ENCODE measurements at regions not wholly inside any gene's neighbourhood (a gene's known extent, or its start where the extent isn't known, plus 50 kb on each side); places are given as distances from the start of the nearest gene placed in this dataset.

DNA sequence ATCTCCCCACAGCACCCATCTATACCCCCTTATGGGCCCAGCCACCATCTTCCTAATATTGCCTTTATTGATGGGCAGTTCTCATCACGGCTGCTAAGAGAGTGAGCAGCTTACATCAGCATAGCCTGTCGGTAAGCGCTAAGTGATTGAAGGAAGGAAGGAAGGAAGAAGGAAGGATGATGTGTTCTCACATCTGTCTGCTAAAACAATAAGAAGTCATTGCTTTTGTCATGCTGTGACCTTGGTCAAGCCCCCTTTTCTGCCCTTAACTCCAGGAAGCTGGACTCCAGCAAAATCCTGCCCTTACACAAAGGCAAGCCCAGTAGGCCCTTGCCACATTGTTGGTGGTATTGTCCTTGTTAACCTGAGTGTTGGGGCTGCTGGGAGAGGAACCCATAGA, 165.0 kb downstream of the ETS2 start:
- Mint-ChIP-seq H3K27ac (ENCODE audit: unreplicated experiment) (no peak overlapping the region), H3K4me3 (ENCODE audit: unreplicated experiment) (no peak overlapping the region), H3K27me3 (ENCODE audit: unreplicated experiment) (no peaks in the 10 kb centered on the region), H3K4me1 (ENCODE audit: unreplicated experiment) (peaks cover 7% of the 10 kb centered on the region), H3K9me3 (ENCODE audit: unreplicated experiment) (no peaks in the 10 kb centered on the region), H3K36me3 (ENCODE audit: unreplicated experiment) (no peaks in the 10 kb centered on the region)
- TF ChIP-seq, protein P1, sequence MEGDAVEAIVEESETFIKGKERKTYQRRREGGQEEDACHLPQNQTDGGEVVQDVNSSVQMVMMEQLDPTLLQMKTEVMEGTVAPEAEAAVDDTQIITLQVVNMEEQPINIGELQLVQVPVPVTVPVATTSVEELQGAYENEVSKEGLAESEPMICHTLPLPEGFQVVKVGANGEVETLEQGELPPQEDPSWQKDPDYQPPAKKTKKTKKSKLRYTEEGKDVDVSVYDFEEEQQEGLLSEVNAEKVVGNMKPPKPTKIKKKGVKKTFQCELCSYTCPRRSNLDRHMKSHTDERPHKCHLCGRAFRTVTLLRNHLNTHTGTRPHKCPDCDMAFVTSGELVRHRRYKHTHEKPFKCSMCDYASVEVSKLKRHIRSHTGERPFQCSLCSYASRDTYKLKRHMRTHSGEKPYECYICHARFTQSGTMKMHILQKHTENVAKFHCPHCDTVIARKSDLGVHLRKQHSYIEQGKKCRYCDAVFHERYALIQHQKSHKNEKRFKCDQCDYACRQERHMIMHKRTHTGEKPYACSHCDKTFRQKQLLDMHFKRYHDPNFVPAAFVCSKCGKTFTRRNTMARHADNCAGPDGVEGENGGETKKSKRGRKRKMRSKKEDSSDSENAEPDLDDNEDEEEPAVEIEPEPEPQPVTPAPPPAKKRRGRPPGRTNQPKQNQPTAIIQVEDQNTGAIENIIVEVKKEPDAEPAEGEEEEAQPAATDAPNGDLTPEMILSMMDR (IDR thresholded peaks at IDR 0.05), result no peak
- DNase-seq (ENCODE audit: extremely low spot score, unreplicated experiment), result no peak

DNA sequence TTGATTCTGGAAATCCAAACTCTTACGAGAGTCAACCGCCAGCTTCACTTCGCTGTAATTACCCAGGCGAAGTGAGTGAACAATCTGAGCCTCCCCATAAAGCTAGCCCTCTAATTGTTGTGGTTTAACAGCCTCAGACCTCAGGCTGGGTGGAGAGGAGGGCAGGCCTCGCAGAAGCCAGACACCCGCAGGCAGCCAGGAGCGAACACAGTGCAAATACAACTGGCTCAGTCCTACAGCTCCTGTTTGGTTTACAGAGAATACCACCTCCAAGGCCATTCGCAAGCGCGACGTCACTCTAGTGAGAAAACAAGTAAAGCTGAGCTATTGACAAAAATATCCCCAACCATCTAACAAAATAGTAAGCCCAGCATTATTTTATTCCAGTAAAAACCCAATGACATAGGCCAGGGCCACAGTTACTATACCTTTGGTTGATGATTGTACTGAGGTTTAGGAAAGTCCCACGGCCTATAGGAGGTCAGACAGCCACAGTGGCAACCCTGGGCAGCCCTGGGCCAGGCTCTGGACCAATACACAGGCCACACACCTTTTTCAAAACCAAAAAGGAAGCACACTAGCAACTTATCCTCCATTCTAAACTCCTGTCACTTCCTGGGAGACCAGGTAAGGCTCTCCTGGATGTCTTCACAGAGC, 163.3 kb downstream of the ETS2 start:
- Mint-ChIP-seq H3K27ac (ENCODE audit: unreplicated experiment) (no peak overlapping the region), H3K9me3 (ENCODE audit: unreplicated experiment) (no peaks in the 10 kb centered on the region), H3K36me3 (ENCODE audit: unreplicated experiment) (no peaks in the 10 kb centered on the region), H3K27me3 (ENCODE audit: unreplicated experiment) (no peaks in the 10 kb centered on the region), H3K4me1 (ENCODE audit: unreplicated experiment) (no peaks in the 10 kb centered on the region), H3K4me3 (ENCODE audit: unreplicated experiment) (no peak overlapping the region)
- TF ChIP-seq, protein P1 (IDR thresholded peaks at IDR 0.05), result no peak
- DNase-seq (ENCODE audit: extremely low spot score, unreplicated experiment), result no peak

DNA sequence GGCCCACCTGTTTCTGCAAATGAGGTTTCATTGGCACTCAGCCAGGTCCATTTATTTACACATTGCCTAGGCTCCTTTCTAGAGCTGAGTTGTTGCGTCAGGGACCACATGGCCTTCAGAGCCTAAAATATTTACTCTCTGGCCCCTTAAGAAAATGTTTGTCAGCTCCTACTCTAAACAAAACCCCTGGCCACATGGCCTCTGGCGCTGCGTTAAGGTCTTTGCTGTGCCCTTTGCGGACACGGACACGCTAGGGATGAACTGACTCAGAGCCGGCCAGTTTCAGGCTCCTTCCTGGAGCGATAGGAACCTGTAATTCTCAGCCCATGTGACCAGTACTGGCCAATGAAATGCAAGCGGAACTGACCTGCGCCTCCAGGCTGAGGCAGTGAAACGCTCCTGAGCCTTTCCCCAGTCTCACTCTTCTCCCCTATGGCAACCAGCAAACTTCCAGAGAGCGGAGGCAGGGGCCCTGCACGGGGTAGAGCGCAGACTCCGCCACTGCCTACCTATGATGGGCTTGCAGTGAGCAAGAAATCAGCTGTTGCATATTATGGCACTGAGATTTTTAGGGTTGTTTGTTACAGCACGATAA, 160.3 kb downstream of the ETS2 start:
- Mint-ChIP-seq H3K27me3 (ENCODE audit: unreplicated experiment) (no peaks in the 10 kb centered on the region), H3K4me3 (ENCODE audit: unreplicated experiment) (no peak overlapping the region), H3K4me1 (ENCODE audit: unreplicated experiment) (no peaks in the 10 kb centered on the region), H3K27ac (ENCODE audit: unreplicated experiment) (no peak overlapping the region), H3K36me3 (ENCODE audit: unreplicated experiment) (peaks cover 2% of the 10 kb centered on the region), H3K9me3 (ENCODE audit: unreplicated experiment) (peaks cover 5% of the 10 kb centered on the region)
- DNase-seq (ENCODE audit: extremely low spot score, unreplicated experiment), result no peak
- TF ChIP-seq, protein P1 (IDR thresholded peaks at IDR 0.05), result no peak

DNA sequence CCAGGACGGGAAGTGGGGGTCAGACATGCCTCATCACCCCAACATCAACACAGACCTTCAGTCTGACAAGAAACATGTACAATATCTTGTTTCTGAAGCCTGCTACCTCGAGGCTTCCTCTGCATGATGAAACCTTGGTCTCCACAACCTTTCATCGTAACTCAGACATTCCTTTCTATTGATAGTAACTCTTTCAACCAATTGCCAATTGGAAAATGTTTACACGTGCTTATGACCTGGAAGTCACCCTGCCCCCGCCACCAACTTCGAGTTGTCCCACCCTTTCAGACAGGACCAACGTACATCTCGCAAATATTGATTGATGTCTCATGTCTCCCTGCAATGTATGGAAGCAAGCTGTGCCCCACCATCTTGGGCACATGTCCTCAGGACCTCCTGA, 159.5 kb downstream of the ETS2 start:
- Mint-ChIP-seq H3K9me3 (ENCODE audit: unreplicated experiment) (peaks cover 5% of the 10 kb centered on the region), H3K27me3 (ENCODE audit: unreplicated experiment) (no peaks in the 10 kb centered on the region), H3K27ac (ENCODE audit: unreplicated experiment) (no peak overlapping the region), H3K4me3 (ENCODE audit: unreplicated experiment) (no peak overlapping the region), H3K36me3 (ENCODE audit: unreplicated experiment) (peaks cover 2% of the 10 kb centered on the region), H3K4me1 (ENCODE audit: unreplicated experiment) (no peaks in the 10 kb centered on the region)
- TF ChIP-seq, protein P1 (IDR thresholded peaks at IDR 0.05), result no peak
- no peak for DNase-seq (ENCODE audit: extremely low spot score, unreplicated experiment)

DNA sequence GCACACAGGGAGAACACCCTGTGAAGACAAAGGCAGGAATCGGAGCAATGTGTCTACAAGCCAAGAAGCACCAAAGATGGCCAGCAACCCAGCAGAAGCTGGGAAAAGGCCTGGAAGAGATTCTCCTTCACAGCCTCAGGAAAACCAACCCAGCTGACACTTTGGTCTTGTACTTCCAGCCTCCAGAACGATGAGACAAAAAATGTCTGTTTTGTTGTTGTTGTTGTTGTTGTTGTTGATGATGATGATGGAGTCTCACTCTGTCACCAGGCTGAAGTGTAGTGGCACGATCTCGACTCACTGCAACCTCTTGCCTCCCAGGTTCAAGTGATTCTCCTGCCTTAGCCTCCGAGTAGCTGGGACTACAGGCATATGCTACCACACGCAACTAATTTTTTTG, 157.3 kb downstream of the ETS2 start:
- Mint-ChIP-seq H3K36me3 (ENCODE audit: unreplicated experiment) (peaks cover 2% of the 10 kb centered on the region), H3K27me3 (ENCODE audit: unreplicated experiment) (no peaks in the 10 kb centered on the region), H3K27ac (ENCODE audit: unreplicated experiment) (no peak overlapping the region), H3K4me3 (ENCODE audit: unreplicated experiment) (no peak overlapping the region), H3K9me3 (ENCODE audit: unreplicated experiment) (peaks cover 5% of the 10 kb centered on the region), H3K4me1 (ENCODE audit: unreplicated experiment) (peaks cover 15% of the 10 kb centered on the region)
- DNase-seq (ENCODE audit: extremely low spot score, unreplicated experiment), result no peak
- TF ChIP-seq, protein P1 (IDR thresholded peaks at IDR 0.05), result no peak

All from osteocyte (in vitro differentiated cells).